Activated CD8-positive, alpha-beta memory T cell treated with anti-CD3 and anti-CD28 coated beads for 36 hours (primary cell): ENCODE measurements at regions not wholly inside any gene's neighbourhood (a gene's known extent, or its start where the extent isn't known, plus 50 kb on each side); places are given as distances from the start of the nearest gene placed in this dataset.

Experiments
- CTCF ChIA-PET: fragments of 350-600 bp; sonication (Branson Sonifier 250); formaldehyde crosslinking; loops from one replicate; lab custom pipeline; 2021; ENCODE audit warnings: antibody characterized with exemption; lab: Charles Lee
- POLR2A ChIA-PET: fragments of 350-600 bp; sonication (Branson Sonifier 250); formaldehyde crosslinking; loops from one replicate; lab custom pipeline; 2021; ENCODE audit warnings: antibody characterized with exemption; lab: Charles Lee

GRCh38 chr20:48069596-48069995 lies 284.3 kb upstream of the SULF2 start:
- CTCF ChIA-PET = no interaction called here
- POLR2A ChIA-PET = no interaction called here

DNA sequence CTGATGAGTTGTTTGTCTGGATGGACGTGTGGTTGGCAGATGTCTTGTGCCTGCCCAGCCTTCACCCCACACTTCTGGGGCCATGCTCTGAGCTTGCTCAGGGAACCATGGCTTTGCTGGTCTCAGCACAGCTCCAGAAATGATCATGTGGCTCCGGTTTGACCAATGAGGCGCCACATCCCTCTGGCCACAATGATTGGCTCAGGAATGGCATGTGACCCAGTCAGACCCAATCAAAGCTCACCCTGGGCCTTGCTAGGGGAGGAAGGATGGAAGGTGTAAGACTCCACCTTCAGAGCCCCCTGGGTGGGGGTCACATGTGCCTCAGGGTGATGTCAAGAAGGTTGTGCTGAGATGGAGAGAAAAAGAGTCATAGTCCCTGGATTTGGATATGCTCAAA lies 281.6 kb upstream of the SULF2 start:
- ChIA-PET CTCF (no interaction called here), POLR2A (interaction anchor here (0.6 kb wide), 1 partner anchor 46 kb away, joined by 3 read pairs; no protein-coding TSS in a partner anchor)

- POLR2A ChIA-PET = no interaction called here
- CTCF ChIA-PET = no interaction called here
Observed at GRCh38 chr20:48066246-48066645, 281.0 kb upstream of the SULF2 start.

- ChIA-PET CTCF (no interaction called here), POLR2A (no interaction called here)
Observed at GRCh38 chr20:48065833-48066232, 280.6 kb upstream of the SULF2 start.

DNA sequence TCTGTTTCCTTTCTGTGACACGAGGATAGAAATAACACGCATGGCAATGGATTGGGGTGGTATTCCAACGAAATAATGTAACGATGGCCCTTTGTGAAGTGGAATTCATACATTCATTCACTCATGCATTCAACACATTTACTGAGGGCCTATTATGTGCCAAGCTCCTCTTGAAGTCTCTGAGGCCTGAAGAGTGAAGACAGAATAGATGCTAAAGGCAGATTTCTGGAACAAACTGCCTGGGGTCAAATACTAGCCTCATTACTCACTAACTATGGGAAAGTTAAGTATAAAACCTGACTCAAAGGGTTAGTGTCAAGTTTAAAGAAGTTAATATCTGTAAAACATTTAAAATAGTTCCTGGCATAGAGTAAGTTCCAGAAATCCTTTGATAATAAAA lies 279.6 kb upstream of the SULF2 start:
- ChIA-PET CTCF (no interaction called here), POLR2A (no interaction called here)

DNA sequence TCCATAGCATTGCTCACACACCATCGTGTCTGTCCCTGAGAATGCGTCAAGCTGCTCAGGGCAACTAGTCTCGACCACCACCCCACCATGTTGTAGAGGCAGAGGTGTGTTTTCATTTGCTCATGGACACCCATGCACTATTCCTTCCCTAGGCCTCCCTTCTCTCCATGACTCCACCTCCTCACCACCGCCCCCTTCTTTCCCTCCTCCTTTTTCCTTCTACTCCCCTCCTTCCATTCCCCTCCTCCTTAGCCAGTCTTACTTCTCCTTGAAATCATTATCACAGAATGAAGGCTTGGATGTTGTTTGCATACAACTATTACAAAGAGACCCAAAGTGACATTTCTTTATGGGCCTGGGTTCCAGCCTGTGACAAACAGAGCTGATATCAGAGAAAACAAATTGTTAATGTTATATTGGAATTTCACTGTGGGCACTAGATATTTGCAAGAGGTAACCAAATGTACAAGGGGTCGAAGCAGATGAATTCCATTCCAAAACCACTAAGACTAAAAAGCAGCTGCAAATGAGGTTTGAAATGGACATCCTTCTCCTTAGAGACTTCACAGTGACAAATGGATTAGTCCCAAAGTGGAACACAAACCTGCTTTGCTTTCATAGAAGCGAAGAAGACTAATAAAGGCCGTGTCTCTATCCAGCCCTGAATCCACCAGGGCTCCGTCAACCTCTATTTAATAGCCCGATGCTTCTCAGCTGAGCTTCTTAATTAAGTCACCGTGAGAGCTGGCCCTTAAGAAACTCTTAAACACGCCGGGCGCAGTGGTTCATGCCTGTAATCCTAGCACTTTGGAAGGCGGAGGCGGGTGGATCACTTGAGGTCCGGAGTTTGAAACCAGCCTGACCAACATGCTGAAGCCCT lies 275.8 kb upstream of the SULF2 start:
- ChIA-PET POLR2A (no interaction called here), CTCF (no interaction called here)

- POLR2A ChIA-PET = no interaction called here
- CTCF ChIA-PET = no interaction called here
Observed at GRCh38 chr20:48058611-48059559, 273.6 kb upstream of the SULF2 start.

- ChIA-PET POLR2A (no interaction called here), CTCF (no interaction called here)
Observed at GRCh38 chr20:48057739-48058138, 272.5 kb upstream of the SULF2 start.

GRCh38 chr20:48057251-48057650 lies 272.0 kb upstream of the SULF2 start:
- ChIA-PET POLR2A (no interaction called here), CTCF (no interaction called here)

DNA sequence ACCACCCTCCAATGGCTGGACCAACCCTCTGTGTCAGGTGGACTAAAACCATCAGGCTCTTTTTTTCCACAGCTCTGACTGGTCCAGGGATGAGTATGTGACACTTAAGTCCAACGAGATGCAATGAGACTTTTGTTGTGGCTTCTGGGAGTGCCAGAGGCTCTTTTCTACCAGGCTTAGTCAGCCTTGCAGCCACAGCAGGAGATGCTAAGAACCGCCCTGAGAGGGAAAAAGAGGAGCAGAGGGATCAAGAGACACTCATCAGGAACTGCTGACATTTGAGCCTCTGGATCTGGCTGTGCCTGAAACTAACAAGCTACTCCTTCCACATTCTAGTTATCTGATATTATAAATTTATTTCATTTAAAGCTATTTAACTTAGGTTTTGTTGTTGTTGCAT lies 270.9 kb upstream of the SULF2 start:
- ChIA-PET POLR2A (no interaction called here), CTCF (no interaction called here)

DNA sequence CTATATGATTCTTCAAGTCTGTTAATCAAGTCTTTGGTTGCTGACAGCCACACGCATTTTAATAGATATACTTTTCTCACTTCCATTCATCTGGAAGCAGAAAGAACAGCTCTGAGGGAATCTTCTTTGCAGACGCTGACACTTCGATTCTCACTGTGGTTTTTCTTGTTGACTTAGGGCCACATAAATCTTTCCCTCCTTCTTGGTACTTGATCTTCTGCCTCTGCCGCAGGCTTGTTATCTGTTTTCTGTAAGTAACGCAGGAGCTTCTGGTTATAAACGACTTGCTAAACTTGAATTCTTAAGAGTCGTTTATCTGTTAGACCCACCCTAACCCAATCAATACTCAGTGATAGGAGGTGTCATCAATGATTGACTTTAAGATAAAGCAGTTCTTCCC lies 268.8 kb upstream of the SULF2 start:
- POLR2A ChIA-PET = no interaction called here
- CTCF ChIA-PET = no interaction called here

DNA sequence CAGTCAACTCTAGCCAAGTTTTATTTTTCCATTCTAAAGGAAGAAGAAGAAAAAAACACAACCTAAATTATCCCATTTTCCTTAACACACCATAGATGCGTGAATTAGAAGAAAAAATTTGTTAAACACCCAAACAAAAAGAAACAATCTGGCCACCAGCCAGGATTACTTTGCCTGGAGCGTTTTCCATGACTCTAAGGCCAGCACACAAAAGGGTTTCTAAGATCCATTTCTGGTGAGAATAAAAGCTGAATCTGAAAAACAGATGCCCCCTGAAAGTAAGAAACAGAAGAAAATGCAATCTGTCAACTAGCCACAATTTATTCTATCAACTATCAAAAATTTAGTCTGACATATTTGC lies 267.2 kb upstream of the SULF2 start:
- CTCF ChIA-PET = no interaction called here
- POLR2A ChIA-PET = no interaction called here

- ChIA-PET POLR2A (no interaction called here), CTCF (no interaction called here)
Observed at GRCh38 chr20:48051794-48052474, 266.7 kb upstream of the SULF2 start.

DNA sequence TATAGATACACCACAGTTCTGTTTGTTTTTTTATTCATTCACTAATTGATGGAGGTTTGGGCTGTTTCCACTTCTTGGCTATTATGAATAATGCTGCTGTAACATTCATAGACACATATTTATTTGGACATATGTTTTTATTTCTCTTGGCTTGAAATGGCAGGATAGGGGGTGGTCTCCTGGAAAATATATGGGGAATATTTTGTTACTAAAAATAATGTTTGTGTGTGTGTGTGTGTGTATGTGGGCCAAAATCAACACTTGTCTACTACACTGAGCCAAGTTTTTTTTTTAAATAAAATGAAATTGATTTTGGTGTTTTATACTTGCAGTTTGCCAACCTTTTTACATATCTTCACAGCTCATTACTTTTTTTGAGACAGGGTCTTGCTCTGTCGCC lies 264.4 kb upstream of the SULF2 start:
- ChIA-PET CTCF (no interaction called here), POLR2A (no interaction called here)

DNA sequence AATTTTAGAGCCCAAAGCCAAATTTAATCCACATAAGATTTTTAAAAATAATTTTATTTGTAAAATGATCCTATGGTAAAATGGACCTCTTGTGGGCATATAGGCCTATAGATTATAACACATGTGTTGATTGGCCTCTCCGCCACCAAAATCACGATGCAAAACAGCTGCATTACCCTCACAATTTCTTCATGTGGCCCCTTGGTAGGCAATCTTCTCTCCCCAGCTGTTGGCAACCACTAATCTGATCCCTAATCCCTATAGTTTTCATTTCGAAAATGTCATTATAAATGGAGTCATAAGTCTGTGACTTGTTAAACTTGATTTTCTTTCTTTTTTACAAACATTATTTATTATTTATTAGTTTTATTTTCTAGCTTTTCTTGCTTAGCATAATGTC lies 263.9 kb upstream of the SULF2 start:
- POLR2A ChIA-PET = no interaction called here
- CTCF ChIA-PET = no interaction called here

DNA sequence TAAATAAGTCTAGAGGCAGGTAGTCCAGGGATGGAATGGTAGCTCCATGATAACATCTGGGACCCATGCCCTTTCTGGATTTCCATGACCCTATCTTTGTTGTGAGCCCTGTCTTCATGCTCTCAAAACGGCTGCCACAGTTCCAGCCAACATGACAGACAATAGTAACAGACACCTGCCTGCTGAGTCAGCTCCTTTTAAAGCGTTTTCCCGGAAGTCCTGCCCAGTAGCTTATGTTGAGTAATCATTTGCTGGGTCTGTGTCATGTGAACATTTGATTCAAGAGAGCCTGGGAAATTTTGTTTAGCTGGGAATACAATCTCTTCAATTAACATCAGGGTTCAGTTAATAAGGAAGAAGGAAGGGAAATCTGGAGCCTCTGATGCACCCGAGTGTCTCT lies 262.2 kb upstream of the SULF2 start:
- ChIA-PET CTCF (no interaction called here), POLR2A (no interaction called here)

GRCh38 chr20:48042628-48043027 lies 257.3 kb upstream of the SULF2 start:
- POLR2A ChIA-PET = no interaction called here
- CTCF ChIA-PET = no interaction called here

- POLR2A ChIA-PET = no interaction called here
- CTCF ChIA-PET = interaction anchor here (0.6 kb wide), 1 partner anchor 9 kb away, joined by 7 read pairs; no protein-coding TSS in a partner anchor
Observed at GRCh38 chr20:48041078-48041780, 255.9 kb upstream of the SULF2 start.

DNA sequence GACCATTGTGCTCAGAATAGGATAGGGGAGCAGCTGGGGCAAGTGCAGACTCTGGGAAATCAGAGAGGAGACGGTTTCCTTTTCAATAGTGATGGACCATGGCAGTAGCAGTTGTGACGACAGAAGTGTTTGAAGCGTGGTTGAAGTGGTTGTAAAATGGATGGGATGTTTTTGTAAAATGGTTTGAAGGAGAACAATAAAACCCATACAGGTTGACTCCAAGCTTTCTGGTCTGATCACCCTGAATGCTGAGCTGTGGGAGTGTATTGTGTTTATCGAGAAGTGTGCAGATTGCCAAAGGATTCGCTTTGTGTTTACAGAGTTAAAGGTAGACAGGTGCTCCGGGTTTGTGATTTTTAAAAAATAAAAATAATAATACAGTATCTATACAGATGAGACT lies 255.2 kb upstream of the SULF2 start:
- ChIA-PET CTCF (no interaction called here), POLR2A (no interaction called here)
